H1 (cell line): ENCODE measurements at regions not wholly inside any gene's neighbourhood (a gene's known extent, or its start where the extent isn't known, plus 50 kb on each side); places are given as distances from the start of the nearest gene placed in this dataset.

Source experiments
- BRCA1 ChIP-seq: IDR thresholded peaks from 2 replicates; pipeline ENCODE4 v1.6.1; 2012; ENCODE audit warnings: low read depth, low read length, improper control_type of control experiment
- EP300 ChIP-seq, 2 experiments: IDR thresholded peaks; 1 replicate in 1 of 2; 2 replicates in 1 of 2; pipeline ENCODE4 v1.6.1; 2011 to 2012; ENCODE audit warnings: low read depth in 2 of 2, low read length in 2 of 2, mild to moderate bottlenecking in 2 of 2, borderline replicate concordance in 1 of 2, inconsistent platforms in 1 of 2, moderate library complexity in 1 of 2
- POLR2A ChIP-seq, 2 experiments: IDR thresholded peaks; 1 replicate in 1 of 2; 2 replicates in 1 of 2; pipeline ENCODE4 v1.6.1; 2011; ENCODE audit warnings: low read depth in 2 of 2, low read length in 2 of 2, mild to moderate bottlenecking in 2 of 2; ENCODE audit errors: control extremely low read depth in 1 of 2
- POU5F1 ChIP-seq: IDR thresholded peaks from 2 replicates; pipeline ENCODE4 v1.6.1; 2011; ENCODE audit warnings: low read depth, mild to moderate bottlenecking, low read length, moderate library complexity
- SIN3A ChIP-seq, 2 experiments: IDR thresholded peaks in 1 of 2; conservative IDR thresholded peaks in 1 of 2; 2 replicates each; pipeline ENCODE4 v1.6.1; 2011 to 2012; ENCODE audit warnings: low read length in 2 of 2, improper control_type of control experiment in 1 of 2, low read depth in 1 of 2, mild to moderate bottlenecking in 1 of 2
- TF ChIP-seq, protein P1 (sequence below): IDR thresholded peaks from 2 replicates; pipeline ENCODE4 v1.6.1; 2011; ENCODE audit warnings: low read depth, mild to moderate bottlenecking, low read length; ENCODE audit not compliant: insufficient read depth
- TF ChIP-seq, protein P2 (sequence below): fragments of 300-600 bp; sonication (generic); IDR thresholded peaks from 2 replicates; pipeline ENCODE4 v1.7.1; 2012; ENCODE audit warnings: low read length, moderate library complexity, mild to moderate bottlenecking, inconsistent platforms; ENCODE audit not compliant: insufficient replicate concordance

DNA sequence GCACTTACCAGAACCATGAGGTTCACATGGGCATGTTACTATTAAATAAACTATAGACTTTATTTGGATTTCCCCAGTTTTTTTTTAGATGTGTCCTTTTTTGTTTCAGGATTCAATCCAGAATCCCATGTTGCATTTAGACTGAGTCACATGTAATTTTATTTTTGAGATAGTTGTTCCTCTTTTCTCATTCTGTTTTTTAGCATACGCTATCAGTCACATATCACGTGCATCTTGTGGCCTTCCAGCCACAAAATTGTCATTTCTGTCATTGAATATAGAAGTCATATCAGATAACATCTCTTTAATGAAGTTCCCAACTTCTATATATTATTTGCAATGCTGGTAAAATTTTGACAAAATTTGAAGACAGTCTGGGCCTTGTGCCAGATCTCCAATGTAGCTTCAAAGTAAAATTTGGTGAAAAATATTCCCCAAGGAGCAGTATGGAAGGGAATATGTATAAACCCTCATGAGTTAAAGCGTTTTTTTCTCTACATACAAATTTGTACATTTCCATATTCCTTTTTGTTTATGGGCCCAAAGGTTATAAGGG, 132.3 kb upstream of the MKI67 start (continued):
- TF ChIP-seq EP300 (IDR thresholded peaks at IDR 0.05; ENCODE audit: borderline replicate concordance in 1 of 2, low read depth in 2 of 2, low read length in 2 of 2) (no peak), POU5F1 (no peak), POLR2A (IDR thresholded peaks at IDR 0.05; ENCODE audit: control extremely low read depth in 1 of 2, low read depth in 2 of 2, low read length in 2 of 2) (no peak), BRCA1 (no peak), SIN3A (conservative IDR thresholded peaks at IDR 0.05 in 1 of 2, IDR thresholded peaks at IDR 0.05 in 1 of 2; ENCODE audit: low read depth in 1 of 2, low read length in 2 of 2) (no peak)
- TF ChIP-seq, protein P1, sequence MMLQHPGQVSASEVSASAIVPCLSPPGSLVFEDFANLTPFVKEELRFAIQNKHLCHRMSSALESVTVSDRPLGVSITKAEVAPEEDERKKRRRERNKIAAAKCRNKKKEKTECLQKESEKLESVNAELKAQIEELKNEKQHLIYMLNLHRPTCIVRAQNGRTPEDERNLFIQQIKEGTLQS = no peak
- TF ChIP-seq, protein P2, sequence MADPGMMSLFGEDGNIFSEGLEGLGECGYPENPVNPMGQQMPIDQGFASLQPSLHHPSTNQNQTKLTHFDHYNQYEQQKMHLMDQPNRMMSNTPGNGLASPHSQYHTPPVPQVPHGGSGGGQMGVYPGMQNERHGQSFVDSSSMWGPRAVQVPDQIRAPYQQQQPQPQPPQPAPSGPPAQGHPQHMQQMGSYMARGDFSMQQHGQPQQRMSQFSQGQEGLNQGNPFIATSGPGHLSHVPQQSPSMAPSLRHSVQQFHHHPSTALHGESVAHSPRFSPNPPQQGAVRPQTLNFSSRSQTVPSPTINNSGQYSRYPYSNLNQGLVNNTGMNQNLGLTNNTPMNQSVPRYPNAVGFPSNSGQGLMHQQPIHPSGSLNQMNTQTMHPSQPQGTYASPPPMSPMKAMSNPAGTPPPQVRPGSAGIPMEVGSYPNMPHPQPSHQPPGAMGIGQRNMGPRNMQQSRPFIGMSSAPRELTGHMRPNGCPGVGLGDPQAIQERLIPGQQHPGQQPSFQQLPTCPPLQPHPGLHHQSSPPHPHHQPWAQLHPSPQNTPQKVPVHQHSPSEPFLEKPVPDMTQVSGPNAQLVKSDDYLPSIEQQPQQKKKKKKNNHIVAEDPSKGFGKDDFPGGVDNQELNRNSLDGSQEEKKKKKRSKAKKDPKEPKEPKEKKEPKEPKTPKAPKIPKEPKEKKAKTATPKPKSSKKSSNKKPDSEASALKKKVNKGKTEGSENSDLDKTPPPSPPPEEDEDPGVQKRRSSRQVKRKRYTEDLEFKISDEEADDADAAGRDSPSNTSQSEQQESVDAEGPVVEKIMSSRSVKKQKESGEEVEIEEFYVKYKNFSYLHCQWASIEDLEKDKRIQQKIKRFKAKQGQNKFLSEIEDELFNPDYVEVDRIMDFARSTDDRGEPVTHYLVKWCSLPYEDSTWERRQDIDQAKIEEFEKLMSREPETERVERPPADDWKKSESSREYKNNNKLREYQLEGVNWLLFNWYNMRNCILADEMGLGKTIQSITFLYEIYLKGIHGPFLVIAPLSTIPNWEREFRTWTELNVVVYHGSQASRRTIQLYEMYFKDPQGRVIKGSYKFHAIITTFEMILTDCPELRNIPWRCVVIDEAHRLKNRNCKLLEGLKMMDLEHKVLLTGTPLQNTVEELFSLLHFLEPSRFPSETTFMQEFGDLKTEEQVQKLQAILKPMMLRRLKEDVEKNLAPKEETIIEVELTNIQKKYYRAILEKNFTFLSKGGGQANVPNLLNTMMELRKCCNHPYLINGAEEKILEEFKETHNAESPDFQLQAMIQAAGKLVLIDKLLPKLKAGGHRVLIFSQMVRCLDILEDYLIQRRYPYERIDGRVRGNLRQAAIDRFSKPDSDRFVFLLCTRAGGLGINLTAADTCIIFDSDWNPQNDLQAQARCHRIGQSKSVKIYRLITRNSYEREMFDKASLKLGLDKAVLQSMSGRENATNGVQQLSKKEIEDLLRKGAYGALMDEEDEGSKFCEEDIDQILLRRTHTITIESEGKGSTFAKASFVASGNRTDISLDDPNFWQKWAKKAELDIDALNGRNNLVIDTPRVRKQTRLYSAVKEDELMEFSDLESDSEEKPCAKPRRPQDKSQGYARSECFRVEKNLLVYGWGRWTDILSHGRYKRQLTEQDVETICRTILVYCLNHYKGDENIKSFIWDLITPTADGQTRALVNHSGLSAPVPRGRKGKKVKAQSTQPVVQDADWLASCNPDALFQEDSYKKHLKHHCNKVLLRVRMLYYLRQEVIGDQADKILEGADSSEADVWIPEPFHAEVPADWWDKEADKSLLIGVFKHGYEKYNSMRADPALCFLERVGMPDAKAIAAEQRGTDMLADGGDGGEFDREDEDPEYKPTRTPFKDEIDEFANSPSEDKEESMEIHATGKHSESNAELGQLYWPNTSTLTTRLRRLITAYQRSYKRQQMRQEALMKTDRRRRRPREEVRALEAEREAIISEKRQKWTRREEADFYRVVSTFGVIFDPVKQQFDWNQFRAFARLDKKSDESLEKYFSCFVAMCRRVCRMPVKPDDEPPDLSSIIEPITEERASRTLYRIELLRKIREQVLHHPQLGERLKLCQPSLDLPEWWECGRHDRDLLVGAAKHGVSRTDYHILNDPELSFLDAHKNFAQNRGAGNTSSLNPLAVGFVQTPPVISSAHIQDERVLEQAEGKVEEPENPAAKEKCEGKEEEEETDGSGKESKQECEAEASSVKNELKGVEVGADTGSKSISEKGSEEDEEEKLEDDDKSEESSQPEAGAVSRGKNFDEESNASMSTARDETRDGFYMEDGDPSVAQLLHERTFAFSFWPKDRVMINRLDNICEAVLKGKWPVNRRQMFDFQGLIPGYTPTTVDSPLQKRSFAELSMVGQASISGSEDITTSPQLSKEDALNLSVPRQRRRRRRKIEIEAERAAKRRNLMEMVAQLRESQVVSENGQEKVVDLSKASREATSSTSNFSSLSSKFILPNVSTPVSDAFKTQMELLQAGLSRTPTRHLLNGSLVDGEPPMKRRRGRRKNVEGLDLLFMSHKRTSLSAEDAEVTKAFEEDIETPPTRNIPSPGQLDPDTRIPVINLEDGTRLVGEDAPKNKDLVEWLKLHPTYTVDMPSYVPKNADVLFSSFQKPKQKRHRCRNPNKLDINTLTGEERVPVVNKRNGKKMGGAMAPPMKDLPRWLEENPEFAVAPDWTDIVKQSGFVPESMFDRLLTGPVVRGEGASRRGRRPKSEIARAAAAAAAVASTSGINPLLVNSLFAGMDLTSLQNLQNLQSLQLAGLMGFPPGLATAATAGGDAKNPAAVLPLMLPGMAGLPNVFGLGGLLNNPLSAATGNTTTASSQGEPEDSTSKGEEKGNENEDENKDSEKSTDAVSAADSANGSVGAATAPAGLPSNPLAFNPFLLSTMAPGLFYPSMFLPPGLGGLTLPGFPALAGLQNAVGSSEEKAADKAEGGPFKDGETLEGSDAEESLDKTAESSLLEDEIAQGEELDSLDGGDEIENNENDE = no peak
